Esophagus muscularis mucosa (tissue), 4 donors: ENCODE measurements at regions not wholly inside any gene's neighbourhood (a gene's known extent, or its start where the extent isn't known, plus 50 kb on each side); places are given as distances from the start of the nearest gene placed in this dataset.

Experiments
- CTCF ChIP-seq, 3 experiments: fragments of 200-600 bp in 2 of 3; fragments of 450-650 bp in 1 of 3; sonication (generic) in 2 of 3; IDR thresholded peaks; one replicate each; pipeline ENCODE4 v1.5.1; 2017 to 2019; ENCODE audit warnings: antibody characterized with exemption in 3 of 3, mild to moderate bottlenecking in 2 of 3, moderate library complexity in 1 of 3
- EP300 ChIP-seq: sonication (generic); formaldehyde crosslinking; IDR thresholded peaks from one replicate; pipeline ENCODE4 v1.6.1; 2017; ENCODE audit warnings: antibody characterized with exemption
- POLR2A ChIP-seq: fragments of 450-650 bp; IDR thresholded peaks from one replicate; pipeline ENCODE4 v1.6.1; 2017; ENCODE audit warnings: antibody characterized with exemption, moderate library complexity, mild to moderate bottlenecking, low read depth
- POLR2AphosphoS5 ChIP-seq, 2 donors: sonication (generic); formaldehyde crosslinking; IDR thresholded peaks; one replicate each; pipeline ENCODE4 v1.6.1; 2017; ENCODE audit warnings: antibody characterized with exemption in 2 of 2

- TF ChIP-seq POLR2AphosphoS5 (IDR thresholded peaks at IDR 0.05) = no peak
- TF ChIP-seq POLR2A = no peak
- TF ChIP-seq CTCF (IDR thresholded peaks at IDR 0.05) = no peak
- no peak for TF ChIP-seq EP300
Measured at GRCh38 chr5:110304176-110304575, 422.3 kb downstream of the TMEM232 start.
